ENCODE measurements at regions not wholly inside any gene's neighbourhood (a gene's known extent, or its start where the extent isn't known, plus 50 kb on each side); places are given as distances from the start of the nearest gene placed in this dataset.
"Not testable (repeated sequence)": the region's sequence is repeated elsewhere in the genome, so short reads cannot be mapped to it uniquely, and the experiment has no call there.

- no peak for DNase-seq
Measured at GRCh38 chr4:164614999-164615398, 138.9 kb upstream of the SMIM31 start.

GRCh38 chr4:164615964-164616363 lies 138.0 kb upstream of the SMIM31 start:
- no peak for DNase-seq

GRCh38 chr4:164616961-164617360 lies 137.0 kb upstream of the SMIM31 start:
- no peak for DNase-seq

GRCh38 chr4:164617426-164617825 lies 136.5 kb upstream of the SMIM31 start:
- no peak for DNase-seq

- no peak for DNase-seq
Measured at GRCh38 chr4:164617911-164618310, 136.0 kb upstream of the SMIM31 start.

GRCh38 chr4:164621886-164622521 lies 131.9 kb upstream of the SMIM31 start:
- DNase-seq: no peak

- no peak for DNase-seq
Measured at GRCh38 chr4:164623099-164623498, 130.8 kb upstream of the SMIM31 start.

GRCh38 chr4:164639001-164639400 lies 114.9 kb upstream of the SMIM31 start:
- no peak for DNase-seq

- DNase-seq: no peak
Measured at GRCh38 chr4:164648151-164648848, 105.6 kb upstream of the SMIM31 start.

GRCh38 chr4:164648849-164649212 lies 105.1 kb upstream of the SMIM31 start:
- DNase-seq: no peak

- DNase-seq: no peak
Measured at GRCh38 chr4:164659765-164660164, 94.2 kb upstream of the SMIM31 start.

GRCh38 chr4:164676152-164676551 lies 77.8 kb upstream of the SMIM31 start:
- DNase-seq: not testable (repeated sequence)

GRCh38 chr4:164683040-164683439 lies 70.9 kb upstream of the SMIM31 start:
- no peak for DNase-seq

GRCh38 chr4:164695650-164696049 lies 58.3 kb upstream of the SMIM31 start:
- no peak for DNase-seq

- no peak for DNase-seq
Measured at GRCh38 chr4:164700471-164700870, 53.5 kb upstream of the SMIM31 start.

GRCh38 chr4:164701665-164702064 lies 52.3 kb upstream of the SMIM31 start:
- no peak for DNase-seq
